SK-N-SH treated with all-trans-retinoic acid at 6 μM for 48 hours (cell line): ENCODE measurements at regions not wholly inside any gene's neighbourhood (a gene's known extent, or its start where the extent isn't known, plus 50 kb on each side); places are given as distances from the start of the nearest gene placed in this dataset.

Experiments
- CSDC2 ChIP-seq: fragments of 250-450 bp; sonication (Bioruptor Pico); IDR thresholded peaks from 2 replicates; pipeline ENCODE4 v1.5.0; 2020; ENCODE audit warnings: mild to moderate bottlenecking, moderate library complexity
- ISL1 ChIP-seq: fragments of 250-450 bp; sonication (Bioruptor Pico); IDR thresholded peaks from 2 replicates; pipeline ENCODE4 v2.1.2; 2022; ENCODE audit warnings: mild to moderate bottlenecking, moderate library complexity
- PPARA ChIP-seq: fragments of 250-450 bp; sonication (Bioruptor Pico); IDR thresholded peaks from 2 replicates; pipeline ENCODE4 v1.5.0; 2020; ENCODE audit warnings: mild to moderate bottlenecking, borderline replicate concordance
- TCF4 ChIP-seq: fragments of 250-450 bp; sonication (Bioruptor Pico); IDR thresholded peaks from 2 replicates; pipeline ENCODE4 v1.8.0; 2021; ENCODE audit warnings: mild to moderate bottlenecking, moderate library complexity, borderline replicate concordance
- ZFP30 ChIP-seq: fragments of 450-650 bp; formaldehyde crosslinking; IDR thresholded peaks from 2 replicates; pipeline ENCODE4 v1.5.0; 2022; ENCODE audit warnings: mild to moderate bottlenecking, moderate library complexity
- TF ChIP-seq, protein P1 (sequence below): fragments of 250-450 bp; sonication (Bioruptor Pico); IDR thresholded peaks from 2 replicates; pipeline ENCODE4 v1.8.0; 2020; ENCODE audit warnings: mild to moderate bottlenecking, moderate library complexity, borderline replicate concordance
- TF ChIP-seq, protein P2 (sequence below): fragments of 250-450 bp; sonication (Bioruptor Pico); IDR thresholded peaks from 2 replicates; pipeline ENCODE4 v1.8.0; 2021; ENCODE audit warnings: low read depth, mild to moderate bottlenecking, moderate library complexity, borderline replicate concordance

DNA sequence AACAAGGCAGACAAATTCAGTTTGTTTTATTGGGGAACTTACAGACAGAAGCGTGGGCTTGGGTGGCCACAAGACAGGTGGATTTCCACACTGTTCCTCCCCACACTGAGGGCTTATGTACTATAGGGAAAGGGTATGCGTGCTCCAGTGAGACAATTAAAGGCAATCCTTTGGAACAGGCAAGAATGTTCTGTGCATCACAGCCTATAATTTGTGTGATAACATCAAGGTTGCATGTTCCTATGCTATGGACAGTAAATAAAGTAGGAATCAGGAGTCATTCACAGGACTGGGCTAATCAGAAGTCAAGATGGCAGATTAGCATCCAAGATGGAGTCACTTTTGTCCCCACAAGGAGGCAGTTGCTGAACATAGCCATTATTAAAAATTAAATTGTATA, 84.6 kb upstream of the TRIM2 start:
- TF ChIP-seq, protein P1, sequence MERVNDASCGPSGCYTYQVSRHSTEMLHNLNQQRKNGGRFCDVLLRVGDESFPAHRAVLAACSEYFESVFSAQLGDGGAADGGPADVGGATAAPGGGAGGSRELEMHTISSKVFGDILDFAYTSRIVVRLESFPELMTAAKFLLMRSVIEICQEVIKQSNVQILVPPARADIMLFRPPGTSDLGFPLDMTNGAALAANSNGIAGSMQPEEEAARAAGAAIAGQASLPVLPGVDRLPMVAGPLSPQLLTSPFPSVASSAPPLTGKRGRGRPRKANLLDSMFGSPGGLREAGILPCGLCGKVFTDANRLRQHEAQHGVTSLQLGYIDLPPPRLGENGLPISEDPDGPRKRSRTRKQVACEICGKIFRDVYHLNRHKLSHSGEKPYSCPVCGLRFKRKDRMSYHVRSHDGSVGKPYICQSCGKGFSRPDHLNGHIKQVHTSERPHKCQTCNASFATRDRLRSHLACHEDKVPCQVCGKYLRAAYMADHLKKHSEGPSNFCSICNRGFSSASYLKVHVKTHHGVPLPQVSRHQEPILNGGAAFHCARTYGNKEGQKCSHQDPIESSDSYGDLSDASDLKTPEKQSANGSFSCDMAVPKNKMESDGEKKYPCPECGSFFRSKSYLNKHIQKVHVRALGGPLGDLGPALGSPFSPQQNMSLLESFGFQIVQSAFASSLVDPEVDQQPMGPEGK (CRISPR knock-in tag) = no peak
- TF ChIP-seq CSDC2 (CRISPR knock-in tag) = no peak
- no peak for TF ChIP-seq TCF4 (CRISPR knock-in tag)
- no peak for TF ChIP-seq ISL1 (CRISPR knock-in tag)
- TF ChIP-seq, protein P2, sequence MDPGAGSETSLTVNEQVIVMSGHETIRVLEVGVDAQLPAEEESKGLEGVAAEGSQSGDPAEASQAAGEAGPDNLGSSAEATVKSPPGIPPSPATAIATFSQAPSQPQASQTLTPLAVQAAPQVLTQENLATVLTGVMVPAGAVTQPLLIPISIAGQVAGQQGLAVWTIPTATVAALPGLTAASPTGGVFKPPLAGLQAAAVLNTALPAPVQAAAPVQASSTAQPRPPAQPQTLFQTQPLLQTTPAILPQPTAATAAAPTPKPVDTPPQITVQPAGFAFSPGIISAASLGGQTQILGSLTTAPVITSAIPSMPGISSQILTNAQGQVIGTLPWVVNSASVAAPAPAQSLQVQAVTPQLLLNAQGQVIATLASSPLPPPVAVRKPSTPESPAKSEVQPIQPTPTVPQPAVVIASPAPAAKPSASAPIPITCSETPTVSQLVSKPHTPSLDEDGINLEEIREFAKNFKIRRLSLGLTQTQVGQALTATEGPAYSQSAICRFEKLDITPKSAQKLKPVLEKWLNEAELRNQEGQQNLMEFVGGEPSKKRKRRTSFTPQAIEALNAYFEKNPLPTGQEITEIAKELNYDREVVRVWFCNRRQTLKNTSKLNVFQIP (CRISPR knock-in tag) = no peak
- no peak for TF ChIP-seq ZFP30 (CRISPR knock-in tag)
- TF ChIP-seq PPARA (CRISPR knock-in tag) = no peak
